Activated CD8-positive, alpha-beta T cell treated with anti-CD3 and anti-CD28 coated beads, Interleukin-2, amount 10 ng/mL, durations not matched to agents 7 days and 5 days (primary cell): ENCODE measurements at regions not wholly inside any gene's neighbourhood (a gene's known extent, or its start where the extent isn't known, plus 50 kb on each side); places are given as distances from the start of the nearest gene placed in this dataset.

Experiments used
- ATAC-seq: fragments of 150-1000 bp; cut with Tn5 transposase; one replicate; pipeline ENCODE4 v1.10.0; 2021; ENCODE audit warnings: moderate library complexity
- CTCF ChIA-PET: fragments of 350-600 bp; sonication (Branson Sonifier 250); formaldehyde crosslinking; loops from one replicate; lab custom pipeline; 2021; ENCODE audit warnings: antibody characterized with exemption; lab: Charles Lee
- POLR2A ChIA-PET: fragments of 350-600 bp; sonication (Branson Sonifier 250); formaldehyde crosslinking; loops from one replicate; lab custom pipeline; 2021; ENCODE audit warnings: antibody characterized with exemption; lab: Charles Lee
- DNase-seq: peaks from one replicate; pipeline ENCODE4 v3.0.0-alpha.2; 2020
- H3K27ac Mint-ChIP-seq: one replicate; pipeline ENCODE4 v1.8.0; 2021; ENCODE audit warnings: mild to moderate bottlenecking, mixed read lengths
- H3K27me3 Mint-ChIP-seq: one replicate; pipeline ENCODE4 v1.8.0; 2021; ENCODE audit warnings: low read depth, mixed read lengths
- H3K36me3 Mint-ChIP-seq: one replicate; pipeline ENCODE4 v1.8.0; 2021; ENCODE audit warnings: low read depth, mixed read lengths
- H3K4me1 Mint-ChIP-seq: one replicate; pipeline ENCODE4 v1.8.0; 2021; ENCODE audit warnings: low read depth, mixed read lengths
- H3K4me3 Mint-ChIP-seq: one replicate; pipeline ENCODE4 v1.8.0; 2021; ENCODE audit warnings: mild to moderate bottlenecking, mixed read lengths
- H3K9me3 Mint-ChIP-seq: one replicate; pipeline ENCODE4 v1.8.0; 2022; ENCODE audit warnings: mixed read lengths; ENCODE audit not compliant: insufficient read depth

- Mint-ChIP-seq H3K27me3 (no peaks in the 10 kb centered on the region), H3K4me3 (no peak overlapping the region), H3K4me1 (no peaks in the 10 kb centered on the region), H3K9me3 (no peaks in the 10 kb centered on the region), H3K36me3 (no peaks in the 10 kb centered on the region), H3K27ac (no peak overlapping the region)
- CTCF ChIA-PET, result no interaction called here
- DNase-seq, result no peak
- POLR2A ChIA-PET, result no interaction called here
- no peak for ATAC-seq
Measured at GRCh38 chr4:8745826-8746225, 125.8 kb downstream of the HMX1 start.

DNA sequence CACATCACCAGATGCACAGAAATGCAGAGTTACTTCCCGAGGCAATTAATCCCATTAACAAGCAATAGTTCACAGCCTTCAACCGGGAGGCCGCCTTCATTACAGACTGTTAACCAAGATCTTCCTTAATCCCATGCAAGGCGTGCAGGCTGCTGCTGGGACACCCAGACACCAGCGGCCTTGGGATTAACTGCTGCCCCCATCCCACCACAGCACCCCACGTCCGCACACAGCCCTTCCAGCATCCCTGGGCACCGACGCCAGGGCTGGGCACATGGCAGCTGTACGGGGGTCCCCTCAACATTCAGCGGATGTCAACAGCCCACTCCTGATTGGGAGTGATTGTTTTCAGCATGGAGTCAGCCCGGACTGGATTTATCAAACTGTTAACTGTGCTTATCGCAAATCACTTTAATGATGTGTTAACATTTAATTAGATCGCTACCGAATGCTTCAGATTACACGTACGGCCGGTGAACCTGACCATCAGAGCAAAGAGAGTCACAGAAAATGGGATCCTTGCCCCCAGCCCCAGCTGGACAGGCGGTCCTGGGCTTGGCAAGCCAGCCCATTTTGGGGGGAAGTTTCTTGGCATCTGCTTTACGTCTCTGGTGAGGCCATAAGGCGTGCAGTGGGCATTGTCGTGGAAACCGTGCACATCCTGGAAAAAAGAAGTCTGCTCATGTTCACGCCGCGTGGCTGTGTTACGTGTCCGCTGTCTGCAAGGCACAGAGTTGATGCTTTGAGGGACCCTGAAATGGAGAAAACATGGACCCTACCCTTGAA lies 126.4 kb downstream of the HMX1 start:
- no peak for DNase-seq
- Mint-ChIP-seq H3K4me3 (no peak overlapping the region), H3K36me3 (no peaks in the 10 kb centered on the region), H3K27ac (no peak overlapping the region), H3K9me3 (no peaks in the 10 kb centered on the region), H3K27me3 (no peaks in the 10 kb centered on the region), H3K4me1 (no peaks in the 10 kb centered on the region)
- POLR2A ChIA-PET, result no interaction called here
- CTCF ChIA-PET, result no interaction called here
- no peak for ATAC-seq

- ATAC-seq (no peak), DNase-seq (no peak)
- Mint-ChIP-seq H3K4me1 (no peaks in the 10 kb centered on the region), H3K4me3 (no peak overlapping the region), H3K36me3 (no peaks in the 10 kb centered on the region), H3K27ac (no peak overlapping the region), H3K27me3 (no peaks in the 10 kb centered on the region), H3K9me3 (no peaks in the 10 kb centered on the region)
- CTCF ChIA-PET, result no interaction called here
- POLR2A ChIA-PET, result no interaction called here
Measured at GRCh38 chr4:8744083-8744805, 127.4 kb downstream of the HMX1 start.

- ChIA-PET CTCF (no interaction called here), POLR2A (no interaction called here)
- no peaks in the 10 kb centered on the region for H3K9me3 Mint-ChIP-seq
- DNase-seq, result no peak
- no peak for ATAC-seq
- no peaks in the 10 kb centered on the region for H3K4me1 Mint-ChIP-seq
- H3K27ac Mint-ChIP-seq, result no peak overlapping the region
- no peaks in the 10 kb centered on the region for H3K36me3 Mint-ChIP-seq
- H3K4me3 Mint-ChIP-seq, result no peak overlapping the region
- H3K27me3 Mint-ChIP-seq, result no peaks in the 10 kb centered on the region
Measured at GRCh38 chr4:8742546-8742945, 129.1 kb downstream of the HMX1 start.

GRCh38 chr4:8741513-8742226 lies 130.0 kb downstream of the HMX1 start:
- DNase-seq, result no peak
- ChIA-PET POLR2A (no interaction called here), CTCF (no interaction called here)
- H3K36me3 Mint-ChIP-seq, result no peaks in the 10 kb centered on the region
- no peak for ATAC-seq
- H3K27ac Mint-ChIP-seq, result no peak overlapping the region
- no peaks in the 10 kb centered on the region for H3K4me1 Mint-ChIP-seq
- H3K4me3 Mint-ChIP-seq, result no peak overlapping the region
- no peaks in the 10 kb centered on the region for H3K27me3 Mint-ChIP-seq
- H3K9me3 Mint-ChIP-seq, result no peaks in the 10 kb centered on the region

DNA sequence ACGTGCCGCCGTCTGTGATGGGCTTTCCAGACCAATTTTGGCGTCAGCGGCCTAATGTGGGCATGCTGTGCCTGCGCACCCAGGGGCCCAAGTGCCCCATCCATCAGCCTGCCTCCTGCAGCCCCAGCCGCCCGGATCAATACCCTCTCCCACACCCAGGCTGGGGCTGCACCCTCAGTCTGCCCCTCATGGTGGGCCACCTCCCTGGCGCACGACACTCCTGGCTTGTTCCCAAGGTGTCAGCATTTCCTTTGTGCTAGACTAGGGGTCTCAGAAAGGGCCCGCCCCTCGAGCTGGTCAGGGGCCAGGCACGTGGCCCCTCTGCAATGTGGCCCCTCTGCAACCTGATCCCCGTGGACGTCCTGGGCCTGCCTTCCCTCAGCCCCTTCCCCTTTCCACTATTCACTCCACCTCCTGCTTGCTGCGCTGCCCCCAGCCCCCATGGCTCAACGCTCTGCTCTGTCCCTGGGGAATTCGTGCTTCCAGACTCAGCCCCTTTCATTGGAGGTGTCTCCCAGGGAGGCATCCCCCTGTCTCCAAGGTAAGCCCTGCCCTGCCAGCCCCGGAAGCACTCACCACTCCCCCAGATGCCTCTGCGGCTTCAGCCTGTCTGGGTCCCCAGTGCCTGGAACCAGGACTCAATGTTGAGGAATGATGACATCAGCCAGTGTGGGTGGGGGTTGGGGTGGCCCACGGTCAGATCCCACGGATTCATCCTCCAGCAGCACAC lies 130.8 kb downstream of the HMX1 start:
- DNase-seq (no peak), ATAC-seq (no peak)
- Mint-ChIP-seq H3K4me3 (no peak overlapping the region), H3K27ac (no peak overlapping the region), H3K4me1 (no peaks in the 10 kb centered on the region), H3K36me3 (no peaks in the 10 kb centered on the region), H3K9me3 (no peaks in the 10 kb centered on the region), H3K27me3 (no peaks in the 10 kb centered on the region)
- ChIA-PET CTCF (no interaction called here), POLR2A (no interaction called here)

GRCh38 chr4:8739820-8740665 lies 131.6 kb downstream of the HMX1 start:
- no peak for ATAC-seq
- POLR2A ChIA-PET, result no interaction called here
- Mint-ChIP-seq H3K4me1 (no peaks in the 10 kb centered on the region), H3K36me3 (no peaks in the 10 kb centered on the region), H3K4me3 (no peak overlapping the region), H3K27ac (no peak overlapping the region), H3K27me3 (no peaks in the 10 kb centered on the region), H3K9me3 (no peaks in the 10 kb centered on the region)
- no peak for DNase-seq
- CTCF ChIA-PET, result no interaction called here

DNA sequence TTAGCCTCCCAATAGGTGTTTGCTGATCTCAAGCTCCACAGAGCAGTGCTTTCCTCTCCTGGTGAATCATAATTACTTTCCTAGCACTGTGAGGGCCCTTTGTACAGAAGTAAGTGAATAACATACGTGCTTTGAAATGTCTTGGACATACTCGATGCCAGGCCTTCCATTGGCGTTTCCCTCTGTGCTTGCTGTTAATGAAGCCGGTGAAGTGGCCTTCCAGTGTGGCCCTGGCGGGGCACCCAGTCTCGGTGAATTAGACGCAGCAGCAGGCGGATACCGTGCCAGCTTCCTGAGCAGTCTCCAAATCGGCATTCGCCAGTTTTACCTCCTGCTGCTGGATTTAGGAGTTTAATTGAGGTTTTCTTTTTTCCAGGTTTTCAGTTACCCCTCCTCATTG lies 132.3 kb downstream of the HMX1 start:
- no peaks in the 10 kb centered on the region for H3K4me1 Mint-ChIP-seq
- no peaks in the 10 kb centered on the region for H3K9me3 Mint-ChIP-seq
- POLR2A ChIA-PET, result no interaction called here

GRCh38 chr4:8738471-8738931 lies 133.1 kb downstream of the HMX1 start:
- CTCF ChIA-PET, result no interaction called here
- H3K4me1 Mint-ChIP-seq, result no peaks in the 10 kb centered on the region
- H3K27me3 Mint-ChIP-seq, result no peaks in the 10 kb centered on the region
- POLR2A ChIA-PET, result no interaction called here
- no peaks in the 10 kb centered on the region for H3K9me3 Mint-ChIP-seq
- DNase-seq, result peak; percentile 6
- no peak overlapping the region for H3K27ac Mint-ChIP-seq
- ATAC-seq, result no peak
- H3K36me3 Mint-ChIP-seq, result no peaks in the 10 kb centered on the region
- H3K4me3 Mint-ChIP-seq, result no peak overlapping the region

More for the DNA sequence above, 132.3 kb downstream of the HMX1 start:
- no peak overlapping the region for H3K27ac Mint-ChIP-seq
- CTCF ChIA-PET, result no interaction called here
- H3K36me3 Mint-ChIP-seq, result no peaks in the 10 kb centered on the region
- DNase-seq (no peak), ATAC-seq (no peak)
- no peaks in the 10 kb centered on the region for H3K27me3 Mint-ChIP-seq
- H3K4me3 Mint-ChIP-seq, result no peak overlapping the region

DNA sequence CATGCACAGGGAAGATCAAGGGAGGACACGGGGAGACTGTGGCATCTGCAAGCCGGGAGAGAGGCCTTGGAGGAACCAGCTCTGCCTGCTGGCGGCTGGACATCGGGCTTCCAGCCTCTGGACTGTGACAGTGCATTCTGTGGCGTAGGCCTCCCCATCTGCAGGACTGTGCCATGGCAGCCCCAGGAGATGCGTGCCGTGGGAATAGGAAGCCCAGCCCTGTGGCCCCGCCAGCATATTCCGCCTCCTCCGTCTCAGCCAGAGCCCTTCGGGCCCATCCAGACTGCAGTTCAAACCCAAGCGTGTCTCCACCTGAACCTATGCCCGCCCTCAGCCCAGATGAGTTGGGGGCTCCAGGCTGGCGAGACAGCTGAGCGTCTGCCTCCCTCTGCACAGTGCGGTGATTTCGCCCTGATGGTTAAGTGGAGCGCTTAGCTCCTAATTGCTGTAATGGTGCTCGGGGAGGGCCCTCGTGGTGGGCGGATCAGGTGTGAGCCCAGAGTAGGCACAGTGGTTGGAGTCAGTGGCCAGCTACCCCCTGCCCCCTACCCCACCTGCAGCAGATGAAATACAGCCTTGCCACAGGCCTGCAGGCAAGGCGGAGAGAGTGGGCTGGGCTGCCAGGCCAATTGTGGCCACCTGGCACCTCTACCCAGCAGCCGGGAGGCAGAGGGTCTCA lies 133.9 kb downstream of the HMX1 start:
- H3K36me3 Mint-ChIP-seq, result no peaks in the 10 kb centered on the region

GRCh38 chr4:8737075-8737474 lies 134.6 kb downstream of the HMX1 start:
- ATAC-seq (no peak), DNase-seq (no peak)
- H3K9me3 Mint-ChIP-seq, result no peaks in the 10 kb centered on the region
- ChIA-PET CTCF (no interaction called here), POLR2A (no interaction called here)
- H3K4me3 Mint-ChIP-seq, result no peak overlapping the region
- no peaks in the 10 kb centered on the region for H3K4me1 Mint-ChIP-seq
- no peak overlapping the region for H3K27ac Mint-ChIP-seq
- H3K27me3 Mint-ChIP-seq, result no peaks in the 10 kb centered on the region
- no peaks in the 10 kb centered on the region for H3K36me3 Mint-ChIP-seq

More for the DNA sequence above, 133.9 kb downstream of the HMX1 start:
- H3K27me3 Mint-ChIP-seq, result no peaks in the 10 kb centered on the region
- H3K27ac Mint-ChIP-seq, result no peak overlapping the region
- H3K4me1 Mint-ChIP-seq, result no peaks in the 10 kb centered on the region
- CTCF ChIA-PET, result no interaction called here
- no peaks in the 10 kb centered on the region for H3K9me3 Mint-ChIP-seq
- POLR2A ChIA-PET, result no interaction called here
- no peak overlapping the region for H3K4me3 Mint-ChIP-seq
- peak; percentile 13 for DNase-seq
- ATAC-seq, result no peak
